ENCODE measurements at regions not wholly inside any gene's neighbourhood (a gene's known extent, or its start where the extent isn't known, plus 50 kb on each side); places are given as distances from the start of the nearest gene placed in this dataset.
"Not testable (repeated sequence)": the region's sequence is repeated elsewhere in the genome, so short reads cannot be mapped to it uniquely, and the experiment has no call there.

DNA sequence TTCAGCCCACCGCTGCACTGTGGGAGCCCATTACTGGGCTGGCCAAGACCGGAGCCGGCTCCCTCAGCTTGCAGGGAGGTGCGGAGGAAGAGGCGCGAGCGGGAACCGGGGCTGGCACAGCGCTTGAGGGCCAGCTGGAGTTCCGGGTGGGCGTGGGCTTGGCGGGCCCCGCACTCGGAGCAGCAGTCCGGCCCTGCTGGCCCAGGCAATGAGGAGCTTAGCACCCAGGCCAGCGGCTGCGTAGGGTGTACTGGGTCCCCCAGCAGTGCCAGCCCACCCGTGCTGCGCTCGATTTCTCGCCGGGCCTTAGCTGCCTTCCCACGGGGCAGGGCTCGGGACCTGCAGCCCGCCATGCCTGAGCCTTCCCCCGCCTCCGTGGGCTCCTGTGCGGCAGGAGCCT lies 307.8 kb upstream of the DUSP10 start:
- not testable (repeated sequence) for H3K36me3 ChIP-seq (ENCODE audit: control insufficient read depth in 4 of 4, insufficient read depth in 4 of 4, low read length in 4 of 4); H3K27me3 ChIP-seq (ENCODE audit: control insufficient read depth in 3 of 3, insufficient read depth in 3 of 3, low read length in 2 of 3); H3K27ac ChIP-seq (ENCODE audit: low read depth in 1 of 2, low read length in 1 of 2); H3K9me3 ChIP-seq (ENCODE audit: control insufficient read depth in 4 of 4, insufficient read depth in 3 of 4, low read length in 3 of 4); H3K4me3 ChIP-seq; H3K4me1 ChIP-seq (ENCODE audit: control insufficient read depth in 5 of 5, insufficient read depth in 5 of 5, low read length in 5 of 5); H3K9ac ChIP-seq (ENCODE audit: insufficient read depth in 1 of 2, low read length in 2 of 2); DNase-seq; ATAC-seq (ENCODE audit: insufficient read depth, low FRiP score)
- WGBS, 2 donors, result 97 to 98% methylated on average over 28 of the region's 28 CpGs

DNA sequence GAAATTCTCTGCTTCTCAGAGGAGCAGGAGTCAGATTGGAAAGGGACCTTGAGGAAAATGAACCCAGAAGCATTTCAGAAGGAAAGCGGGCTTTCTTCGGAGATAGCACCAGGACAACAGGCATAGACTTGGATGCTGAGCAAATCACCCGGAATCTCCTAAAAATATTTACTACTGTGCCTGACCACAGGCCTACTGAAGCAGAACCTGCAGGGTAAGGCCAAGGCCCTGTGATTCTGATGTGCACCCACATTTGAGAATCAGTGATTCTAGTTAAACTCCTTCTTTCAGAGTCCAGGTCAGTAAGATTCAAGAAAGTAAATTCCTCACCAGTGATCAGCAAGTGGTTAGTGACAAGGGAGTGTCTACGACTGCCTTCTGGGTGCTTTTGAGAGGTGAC lies 307.3 kb upstream of the DUSP10 start:
- ATAC-seq (ENCODE audit: insufficient read depth, low FRiP score), result no peak

DNA sequence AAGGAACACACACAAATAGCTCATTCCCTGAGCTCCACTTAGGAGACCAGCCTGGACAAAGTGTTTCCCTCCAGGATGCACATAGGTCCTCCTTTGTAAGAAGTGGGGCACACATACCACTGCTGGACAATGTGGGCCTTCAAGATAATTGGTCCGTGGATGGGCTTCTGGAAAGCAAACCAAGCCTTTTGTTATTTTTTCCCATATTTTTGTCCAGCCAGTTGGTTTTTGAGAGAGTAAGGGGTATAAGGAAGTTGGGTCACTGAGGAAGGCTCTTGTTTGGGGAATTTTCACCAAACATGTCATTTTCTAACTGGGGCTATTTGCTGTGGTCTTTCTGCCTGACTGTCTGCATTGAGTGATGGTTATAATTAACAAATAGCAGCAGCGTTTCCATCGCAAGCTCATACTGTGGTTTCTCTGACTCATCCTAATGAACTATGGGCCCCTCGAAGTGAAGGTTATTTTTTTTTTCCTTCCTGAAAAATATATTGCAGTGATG lies 306.3 kb upstream of the DUSP10 start:
- H3K9me3 ChIP-seq (ENCODE audit: control insufficient read depth in 4 of 4, insufficient read depth in 3 of 4, low read length in 3 of 4), result no peaks in the 10 kb centered on the region
- DNase-seq (no peak), ATAC-seq (ENCODE audit: insufficient read depth, low FRiP score) (no peak)
- WGBS, 2 donors, result 34 to 59% methylated on average over 4 of the region's 4 CpGs
- no peaks in the 10 kb centered on the region for H3K36me3 ChIP-seq (ENCODE audit: control insufficient read depth in 4 of 4, insufficient read depth in 4 of 4, low read length in 4 of 4)
- H3K4me3 ChIP-seq, result no peak overlapping the region
- H3K27me3 ChIP-seq (ENCODE audit: control insufficient read depth in 3 of 3, insufficient read depth in 3 of 3, low read length in 2 of 3), result no peaks in the 10 kb centered on the region
- H3K9ac ChIP-seq (ENCODE audit: insufficient read depth in 1 of 2, low read length in 2 of 2), result no peak overlapping the region
- TF ChIP-seq, protein P1, sequence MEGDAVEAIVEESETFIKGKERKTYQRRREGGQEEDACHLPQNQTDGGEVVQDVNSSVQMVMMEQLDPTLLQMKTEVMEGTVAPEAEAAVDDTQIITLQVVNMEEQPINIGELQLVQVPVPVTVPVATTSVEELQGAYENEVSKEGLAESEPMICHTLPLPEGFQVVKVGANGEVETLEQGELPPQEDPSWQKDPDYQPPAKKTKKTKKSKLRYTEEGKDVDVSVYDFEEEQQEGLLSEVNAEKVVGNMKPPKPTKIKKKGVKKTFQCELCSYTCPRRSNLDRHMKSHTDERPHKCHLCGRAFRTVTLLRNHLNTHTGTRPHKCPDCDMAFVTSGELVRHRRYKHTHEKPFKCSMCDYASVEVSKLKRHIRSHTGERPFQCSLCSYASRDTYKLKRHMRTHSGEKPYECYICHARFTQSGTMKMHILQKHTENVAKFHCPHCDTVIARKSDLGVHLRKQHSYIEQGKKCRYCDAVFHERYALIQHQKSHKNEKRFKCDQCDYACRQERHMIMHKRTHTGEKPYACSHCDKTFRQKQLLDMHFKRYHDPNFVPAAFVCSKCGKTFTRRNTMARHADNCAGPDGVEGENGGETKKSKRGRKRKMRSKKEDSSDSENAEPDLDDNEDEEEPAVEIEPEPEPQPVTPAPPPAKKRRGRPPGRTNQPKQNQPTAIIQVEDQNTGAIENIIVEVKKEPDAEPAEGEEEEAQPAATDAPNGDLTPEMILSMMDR (IDR thresholded peaks at IDR 0.05; ENCODE audit: control extremely low read depth, extremely low read depth), result no peak
- peaks cover 0 to 12% (median 3%) of the 10 kb centered on the region in 5 donors for H3K4me1 ChIP-seq (ENCODE audit: control insufficient read depth in 5 of 5, insufficient read depth in 5 of 5, low read length in 5 of 5)
- no peak overlapping the region for H3K27ac ChIP-seq (ENCODE audit: low read depth in 1 of 2, low read length in 1 of 2)

More for the DNA sequence above, 307.3 kb upstream of the DUSP10 start:
- H3K9me3 ChIP-seq (ENCODE audit: control insufficient read depth in 4 of 4, insufficient read depth in 3 of 4, low read length in 3 of 4), result no peaks in the 10 kb centered on the region
- TF ChIP-seq, protein P1 (IDR thresholded peaks at IDR 0.05; ENCODE audit: control extremely low read depth, extremely low read depth), result no peak
- no peaks in the 10 kb centered on the region for H3K27me3 ChIP-seq (ENCODE audit: control insufficient read depth in 3 of 3, insufficient read depth in 3 of 3, low read length in 2 of 3)
- peaks cover 0 to 2% (median 0%) of the 10 kb centered on the region in 5 donors for H3K4me1 ChIP-seq (ENCODE audit: control insufficient read depth in 5 of 5, insufficient read depth in 5 of 5, low read length in 5 of 5)
- no peak overlapping the region for H3K4me3 ChIP-seq
- no peak overlapping the region for H3K27ac ChIP-seq (ENCODE audit: low read depth in 1 of 2, low read length in 1 of 2)
- WGBS, 2 donors, result 94 to 96% methylated on average over 4 of the region's 4 CpGs
- H3K36me3 ChIP-seq (ENCODE audit: control insufficient read depth in 4 of 4, insufficient read depth in 4 of 4, low read length in 4 of 4), result no peaks in the 10 kb centered on the region
- DNase-seq, result no peak
- H3K9ac ChIP-seq (ENCODE audit: insufficient read depth in 1 of 2, low read length in 2 of 2), result no peak overlapping the region

DNA sequence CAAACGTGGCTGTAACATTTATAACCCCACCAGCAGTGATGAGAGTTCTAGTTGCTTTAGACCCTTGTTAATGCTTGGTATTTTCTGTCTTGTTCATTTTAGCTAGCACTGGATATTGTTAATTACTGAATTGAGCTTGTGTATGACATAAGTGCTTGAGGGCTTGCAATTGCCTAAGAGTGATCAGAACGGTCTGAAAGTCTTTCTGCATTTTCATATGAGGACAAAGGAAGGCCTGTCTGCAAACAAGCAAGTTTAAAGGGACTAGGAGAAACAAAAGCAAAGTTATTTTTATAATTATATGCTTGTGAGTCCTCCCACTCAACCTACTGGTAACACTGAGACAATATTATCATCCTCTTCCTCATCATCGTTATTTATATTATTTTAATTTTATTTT lies 305.5 kb upstream of the DUSP10 start:
- WGBS, 2 donors, result 60 to 66% methylated on average over 3 of the region's 3 CpGs
- ATAC-seq (ENCODE audit: insufficient read depth, low FRiP score) (no peak), DNase-seq (no peak)
- H3K9me3 ChIP-seq (ENCODE audit: control insufficient read depth in 4 of 4, insufficient read depth in 3 of 4, low read length in 3 of 4), result no peaks in the 10 kb centered on the region
- no peak overlapping the region for H3K4me3 ChIP-seq
- H3K4me1 ChIP-seq (ENCODE audit: control insufficient read depth in 5 of 5, insufficient read depth in 5 of 5, low read length in 5 of 5), result peaks cover 0 to 12% (median 4%) of the 10 kb centered on the region in 5 donors
- H3K36me3 ChIP-seq (ENCODE audit: control insufficient read depth in 4 of 4, insufficient read depth in 4 of 4, low read length in 4 of 4), result no peaks in the 10 kb centered on the region
- H3K27me3 ChIP-seq (ENCODE audit: control insufficient read depth in 3 of 3, insufficient read depth in 3 of 3, low read length in 2 of 3), result no peaks in the 10 kb centered on the region
- TF ChIP-seq, protein P1 (IDR thresholded peaks at IDR 0.05; ENCODE audit: control extremely low read depth, extremely low read depth), result no peak
- no peak overlapping the region for H3K9ac ChIP-seq (ENCODE audit: insufficient read depth in 1 of 2, low read length in 2 of 2)
- H3K27ac ChIP-seq (ENCODE audit: low read depth in 1 of 2, low read length in 1 of 2), result no peak overlapping the region

All from lung (tissue), 11 donors.